Activated CD8-positive, alpha-beta memory T cell treated with anti-CD3 and anti-CD28 coated beads, Interleukin-2, amount 50 U/mL, for 48 hours (primary cell): ENCODE measurements at regions not wholly inside any gene's neighbourhood (a gene's known extent, or its start where the extent isn't known, plus 50 kb on each side); places are given as distances from the start of the nearest gene placed in this dataset.
"Not testable (repeated sequence)": the region's sequence is repeated elsewhere in the genome, so short reads cannot be mapped to it uniquely, and the experiment has no call there.

ENCODE experiments used
- DNase-seq: peaks from one replicate; pipeline ENCODE4 v3.0.0-alpha.2; 2020

DNA sequence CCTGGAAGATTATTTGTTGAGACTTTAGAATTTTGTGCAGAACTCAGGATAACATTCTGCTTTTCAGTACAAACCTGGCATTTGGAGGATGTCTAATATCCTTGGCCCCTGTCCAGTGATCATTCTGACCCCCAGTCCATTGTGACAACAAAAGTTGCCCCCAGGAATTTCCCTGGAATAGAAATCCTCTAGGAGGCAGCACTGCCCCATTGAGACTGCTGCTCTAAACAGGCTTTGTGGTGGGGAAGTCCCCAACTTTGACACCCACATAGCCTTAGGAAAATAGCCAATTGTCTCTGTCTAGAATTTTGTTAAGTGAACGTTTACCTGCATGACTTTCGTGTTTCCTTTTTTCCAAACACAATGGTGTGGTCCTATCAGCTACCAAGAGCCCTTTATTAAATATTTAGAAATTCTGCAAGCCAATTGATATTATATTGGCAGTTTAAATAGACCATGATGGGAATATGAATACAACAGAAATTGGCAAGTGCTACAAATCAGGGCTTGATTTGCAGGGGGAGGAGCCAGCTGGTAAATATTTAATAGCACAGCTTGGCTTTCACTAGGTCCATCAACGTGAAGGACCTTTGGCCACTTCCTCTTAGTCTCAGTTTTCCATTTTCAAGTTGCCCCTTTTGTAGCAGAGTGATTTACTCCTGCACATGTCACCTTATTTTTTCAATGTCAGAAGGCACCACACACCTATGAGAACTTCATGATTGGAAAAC is 451.7 kb downstream of the EFNB2 start:
- DNase-seq: no peak

DNA sequence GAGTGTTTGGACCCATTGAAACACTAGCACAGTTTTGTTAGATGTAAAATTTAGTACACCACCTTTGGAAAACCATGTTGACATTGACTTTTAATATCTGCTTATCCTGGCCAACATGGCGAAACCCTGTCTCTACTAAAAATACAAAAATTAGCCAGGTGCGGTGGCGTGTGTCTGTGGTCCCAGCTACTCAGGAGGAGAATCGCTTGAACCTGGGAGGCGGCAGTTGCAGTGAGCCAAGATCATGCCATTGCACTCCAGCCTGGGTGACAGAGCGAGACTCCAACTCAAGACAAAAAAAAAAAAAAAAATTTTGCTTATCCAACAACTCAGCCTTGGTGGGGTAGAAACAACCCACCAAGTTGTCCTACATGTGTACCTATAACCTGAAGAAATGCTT is 454.2 kb downstream of the EFNB2 start:
- not testable (repeated sequence) for DNase-seq

DNA sequence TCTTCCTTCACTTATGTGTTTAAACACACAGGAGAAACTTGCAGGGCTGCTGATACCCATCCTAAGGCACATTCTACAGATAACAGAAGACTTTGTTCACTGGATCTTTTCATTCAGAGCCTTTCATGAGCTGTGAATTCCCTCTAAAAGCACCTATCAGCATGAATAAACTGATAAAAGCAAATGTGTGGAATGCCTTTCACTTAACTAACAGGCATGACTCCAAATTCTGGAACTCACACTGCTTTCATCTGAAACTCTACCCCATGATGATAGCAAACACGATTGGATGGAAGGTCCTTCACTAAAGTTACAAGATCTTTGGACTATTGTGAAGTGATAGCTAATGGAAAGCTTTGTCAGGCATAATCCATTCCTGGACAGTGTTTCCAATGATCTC is 457.3 kb downstream of the EFNB2 start:
- DNase-seq: no peak

DNA sequence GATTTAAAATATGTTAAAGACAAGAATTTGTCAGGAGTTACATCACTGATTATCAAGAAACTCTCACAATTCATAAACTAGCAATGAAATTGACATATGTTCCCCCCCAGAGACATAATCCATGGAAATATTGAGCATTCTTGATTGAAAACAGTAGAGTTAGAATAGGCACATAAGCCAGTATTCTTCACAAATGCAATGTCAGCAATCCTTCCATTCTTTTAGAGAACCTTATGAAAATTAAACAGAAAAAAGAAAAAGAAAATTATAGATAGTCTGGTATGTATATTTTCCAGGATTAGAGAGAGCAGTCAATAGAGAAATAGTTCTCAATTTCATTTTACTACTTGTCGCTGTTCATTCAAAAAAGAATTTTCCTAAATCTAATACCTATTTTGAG is 458.4 kb downstream of the EFNB2 start:
- no peak for DNase-seq

DNA sequence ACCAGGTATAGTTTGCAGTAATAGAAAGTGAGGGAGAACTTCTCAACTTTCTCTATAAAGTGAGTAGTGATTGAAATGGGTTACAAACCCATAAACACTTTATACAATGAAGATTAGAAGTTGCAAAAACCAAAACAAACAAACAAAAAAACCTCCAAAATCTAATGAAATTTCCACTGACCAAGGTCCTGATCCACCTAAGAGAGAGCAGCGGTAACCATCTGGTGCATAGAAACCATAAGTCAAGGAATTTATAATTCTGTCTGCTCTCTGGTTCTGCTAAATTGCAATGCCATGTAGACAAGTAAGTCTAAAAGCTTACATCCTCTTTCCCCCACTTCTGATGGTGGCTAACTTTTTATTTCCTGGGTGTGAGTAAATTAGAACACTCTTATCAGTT is 463.4 kb downstream of the EFNB2 start:
- no peak for DNase-seq

DNA sequence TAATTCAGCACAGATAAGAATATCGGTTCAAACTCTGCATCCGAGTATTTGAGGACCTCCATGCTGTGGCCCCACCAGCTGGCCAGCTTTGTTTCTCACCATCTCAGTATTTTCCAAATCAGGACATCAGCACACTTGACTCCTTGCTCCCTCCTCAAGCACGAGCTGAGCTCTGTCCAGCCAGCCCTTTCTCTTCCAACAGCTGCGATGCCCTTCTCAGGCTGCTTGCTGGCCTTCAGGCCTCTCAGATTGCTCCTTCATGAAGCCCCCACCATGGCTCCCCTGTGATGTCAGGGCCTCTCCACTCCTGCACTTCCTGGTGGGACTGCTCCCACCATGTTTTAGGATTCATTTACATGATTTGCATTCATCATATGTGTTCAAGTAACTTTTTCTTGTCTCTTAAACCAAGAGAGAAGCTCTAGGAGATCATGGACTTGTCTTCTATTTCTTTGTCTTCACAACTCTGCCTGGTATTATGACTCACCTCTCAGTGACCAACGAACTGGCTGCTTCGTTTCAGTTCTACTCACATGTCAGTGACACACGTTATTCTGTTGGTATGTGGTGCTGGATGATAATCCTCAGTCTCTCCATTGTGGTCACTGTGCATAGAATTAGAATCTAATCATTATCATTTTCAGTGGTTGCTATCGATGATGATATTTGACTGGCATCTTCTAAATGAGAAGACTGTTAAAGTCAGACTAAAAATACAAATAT is 471.7 kb downstream of the EFNB2 start:
- DNase-seq: no peak

DNA sequence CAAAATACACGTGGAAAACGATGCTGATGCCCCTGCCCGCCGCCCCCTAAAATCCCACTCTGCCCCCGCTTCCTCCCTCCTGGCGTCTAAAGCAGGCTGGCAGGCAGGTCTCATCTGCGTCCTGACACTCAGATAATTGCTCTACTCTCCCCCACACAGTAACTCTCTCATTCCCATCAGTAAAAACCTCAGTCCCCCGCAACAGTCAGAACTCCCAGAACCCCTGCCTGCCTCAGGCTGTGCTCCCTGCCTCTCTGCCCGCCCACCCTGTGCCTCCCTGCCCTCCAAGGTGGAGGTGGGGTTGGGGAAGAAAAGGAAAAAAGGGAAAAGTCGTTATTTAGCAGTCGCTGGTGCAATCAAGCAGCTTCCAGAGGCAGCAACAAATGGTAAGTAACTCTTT is 473.7 kb downstream of the EFNB2 start:
- DNase-seq: no peak

DNA sequence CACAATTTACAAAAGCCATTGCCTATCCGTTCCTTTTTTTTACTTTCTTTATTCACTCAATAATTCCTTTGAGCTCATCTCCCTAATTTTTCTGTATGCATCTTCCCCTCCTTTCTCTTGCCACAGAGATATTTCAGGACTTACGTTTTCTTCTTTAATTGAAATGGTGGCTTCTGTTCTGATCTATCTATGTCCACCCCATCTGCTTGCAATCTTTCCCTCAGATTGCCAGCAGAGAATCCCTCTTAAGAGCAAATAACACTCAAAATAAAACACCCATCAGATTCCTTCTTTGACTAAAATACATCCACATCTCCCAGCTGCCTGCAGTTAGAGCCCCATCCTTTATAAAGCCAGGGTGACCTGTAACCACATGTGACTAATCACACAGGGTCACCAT is 478.6 kb downstream of the EFNB2 start:
- DNase-seq: no peak

DNA sequence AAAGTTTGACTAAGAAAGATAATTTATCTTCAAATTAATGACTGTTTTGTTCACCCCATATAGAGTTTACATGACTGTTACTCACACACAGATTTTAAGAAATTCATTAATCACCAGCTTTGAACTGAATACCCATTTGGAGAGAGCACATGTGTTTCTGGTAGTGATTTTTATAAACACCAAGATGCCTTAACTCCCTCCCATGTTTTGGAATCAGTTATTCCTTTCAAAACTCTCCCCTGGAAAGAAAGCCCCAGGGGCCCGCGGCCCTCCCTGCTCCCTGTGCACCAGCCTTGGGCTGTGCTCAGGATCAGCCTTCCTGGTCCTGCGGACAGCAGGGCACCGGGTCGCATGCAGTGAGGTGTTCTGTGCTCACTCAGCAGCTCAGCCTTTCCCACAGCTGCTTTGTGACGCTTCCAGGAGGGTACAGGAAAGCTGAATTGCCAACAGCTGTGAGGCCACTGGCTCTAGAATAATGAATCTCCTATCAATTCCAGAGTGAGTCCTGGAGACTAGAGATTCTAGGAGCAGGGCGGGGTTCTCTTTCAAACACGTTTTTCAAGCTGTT is 483.2 kb downstream of the EFNB2 start:
- no peak for DNase-seq

DNA sequence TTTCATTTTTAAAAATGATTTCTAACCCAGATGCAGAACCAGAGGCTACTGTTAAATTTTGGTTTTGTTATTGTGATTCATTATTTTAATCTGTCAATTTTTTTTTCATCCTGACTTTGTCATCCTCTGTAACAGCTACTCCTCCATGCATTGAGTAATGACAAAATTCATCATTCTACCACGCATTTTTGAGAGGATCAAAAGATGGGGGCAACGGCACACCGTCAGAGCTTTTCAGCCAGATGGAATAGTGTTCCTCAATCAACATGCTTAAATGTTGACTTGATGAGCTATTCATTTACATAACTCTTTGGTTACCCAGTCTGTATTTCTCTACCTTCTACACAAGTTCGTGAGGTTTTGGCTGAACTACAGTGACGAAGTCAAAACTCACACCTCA is 486.3 kb downstream of the EFNB2 start:
- DNase-seq: no peak

DNA sequence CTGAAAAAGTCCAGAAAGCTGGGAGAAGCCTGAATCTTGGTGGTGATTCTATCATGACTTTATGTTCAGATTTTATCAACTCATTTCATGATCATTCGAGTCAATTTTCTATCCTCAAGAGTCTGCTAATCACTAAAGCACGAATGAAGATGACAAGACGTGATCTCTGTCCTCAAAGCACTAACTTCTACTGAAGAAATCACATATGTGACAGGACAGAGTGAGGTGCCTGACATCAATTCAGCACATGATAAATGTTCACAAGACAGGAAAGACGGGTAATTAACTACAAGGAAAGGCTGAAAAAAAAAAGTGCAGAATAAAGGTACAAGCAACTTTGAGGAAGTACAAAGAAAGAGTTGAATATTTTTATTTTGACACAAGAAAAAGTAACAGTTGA is 487.1 kb downstream of the EFNB2 start:
- DNase-seq: no peak

DNA sequence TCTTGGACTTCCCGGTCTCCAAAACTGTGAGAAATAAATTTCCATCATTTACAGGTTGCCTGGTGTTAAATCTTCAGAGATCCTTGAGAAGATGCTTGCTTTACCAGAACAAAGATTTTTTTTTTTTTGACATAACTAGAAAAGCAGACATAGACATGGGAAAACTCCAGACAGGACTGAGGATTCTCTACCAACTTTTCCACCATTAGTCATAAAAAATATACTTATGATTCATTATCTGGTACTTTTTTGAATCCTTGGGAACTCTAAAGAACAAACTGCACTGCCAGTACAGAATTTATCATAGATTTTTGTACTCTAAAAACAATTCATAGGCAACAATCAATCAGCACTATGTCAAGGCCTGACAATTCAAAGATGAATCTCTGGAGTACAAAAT is 487.6 kb downstream of the EFNB2 start:
- DNase-seq: no peak

DNA sequence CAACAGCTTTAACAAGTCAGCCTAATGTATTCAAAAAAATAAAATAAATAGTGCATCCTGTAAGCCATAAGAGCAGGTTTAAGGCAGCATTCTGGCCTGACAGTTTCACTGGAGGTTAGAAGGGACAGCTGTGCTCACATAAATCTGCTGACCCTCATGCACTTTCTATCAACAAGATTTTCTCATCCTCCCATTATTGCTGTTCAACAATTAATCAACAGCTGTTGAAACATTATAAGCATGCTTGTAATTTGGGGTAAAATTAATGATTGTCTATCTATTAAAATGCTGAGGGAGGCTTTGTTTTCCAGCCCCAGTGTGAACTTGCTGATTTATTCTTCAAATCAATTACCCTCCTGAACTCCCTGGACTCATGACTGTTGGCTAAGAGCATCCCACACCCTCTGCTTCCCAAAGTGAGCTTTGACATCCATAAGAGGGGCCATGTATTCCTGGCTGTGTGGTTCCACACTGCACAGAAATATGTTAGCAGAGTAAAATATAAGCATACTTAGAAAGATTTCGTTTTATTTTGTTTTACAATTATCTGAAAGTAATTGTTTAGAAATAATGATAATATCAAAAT is 492.4 kb downstream of the EFNB2 start:
- DNase-seq: no peak

DNA sequence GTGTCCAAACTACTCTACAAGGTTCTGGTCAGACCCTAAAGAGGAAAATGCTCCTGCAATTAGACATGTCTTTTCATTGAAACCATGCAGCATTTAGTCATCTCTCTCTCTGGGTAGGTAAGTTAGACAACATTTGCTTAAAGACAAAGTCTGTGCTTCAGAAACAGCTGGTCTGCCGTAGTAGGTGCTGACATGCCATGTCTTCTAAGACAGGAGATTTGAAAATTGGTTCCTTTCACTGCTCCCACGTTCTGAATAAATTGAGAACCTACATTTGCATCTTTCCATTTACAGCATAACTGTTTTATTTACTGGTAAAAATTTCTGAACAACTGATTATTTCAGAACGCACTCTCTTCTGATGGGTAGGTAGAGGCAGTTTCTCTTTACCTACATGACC is 494.0 kb downstream of the EFNB2 start:
- DNase-seq: no peak

DNA sequence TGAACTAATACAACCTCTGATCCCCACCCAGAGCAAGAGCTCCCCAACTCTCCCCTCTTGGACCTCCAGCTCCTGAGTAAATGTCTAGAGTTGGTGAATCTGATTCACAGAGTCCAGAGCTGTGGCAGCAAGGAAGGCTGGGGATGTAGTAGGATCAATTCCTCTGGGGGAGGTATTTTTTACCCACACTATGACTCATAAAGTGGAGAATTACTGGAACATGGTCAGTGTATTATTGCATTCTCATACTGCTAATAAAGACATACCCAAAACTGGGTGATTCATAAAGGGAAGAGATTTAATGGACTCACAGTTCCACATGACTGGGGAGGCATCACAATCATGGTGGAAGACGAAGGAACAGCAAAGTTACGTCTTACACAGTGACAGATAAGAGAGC is 496.7 kb downstream of the EFNB2 start:
- no peak for DNase-seq

DNA sequence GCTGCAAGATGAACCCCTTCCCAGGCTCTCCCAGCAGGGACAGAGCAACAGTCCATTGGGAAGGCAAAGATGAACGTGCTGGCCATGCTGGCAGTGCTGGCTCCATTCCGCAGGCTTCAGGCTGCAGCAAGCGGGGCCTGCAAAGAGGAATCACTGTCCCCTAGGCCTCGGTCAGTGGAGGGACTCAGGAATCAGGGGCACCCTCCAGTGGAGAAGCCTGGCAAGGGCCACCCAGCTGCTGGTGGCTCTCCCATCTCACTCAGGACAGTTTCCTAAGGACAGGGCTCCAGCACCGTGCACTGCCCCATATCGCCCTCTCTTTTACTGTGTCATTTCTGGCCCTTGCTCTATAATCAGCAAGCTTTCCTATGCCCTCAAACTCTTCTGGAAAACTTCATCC is 498.6 kb downstream of the EFNB2 start:
- DNase-seq: no peak

DNA sequence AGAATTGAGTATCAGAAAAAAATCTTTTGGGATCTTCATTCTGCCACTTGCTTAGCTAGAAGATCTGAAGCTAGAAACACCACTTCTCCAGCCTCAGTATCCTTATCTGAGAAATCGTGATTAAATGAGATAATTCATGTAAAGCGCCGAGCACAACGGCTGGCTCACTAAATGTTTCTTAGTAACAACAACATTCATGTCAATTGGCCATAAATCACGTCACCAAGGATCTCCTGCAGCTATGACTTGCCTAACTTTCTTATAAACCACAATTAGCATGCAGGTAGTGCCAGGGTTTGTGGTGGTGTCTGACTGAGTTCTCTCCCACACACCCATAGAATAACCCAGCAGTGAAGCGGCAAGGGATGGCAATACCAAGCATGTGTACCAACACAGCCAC is 501.3 kb downstream of the EFNB2 start:
- no peak for DNase-seq

DNA sequence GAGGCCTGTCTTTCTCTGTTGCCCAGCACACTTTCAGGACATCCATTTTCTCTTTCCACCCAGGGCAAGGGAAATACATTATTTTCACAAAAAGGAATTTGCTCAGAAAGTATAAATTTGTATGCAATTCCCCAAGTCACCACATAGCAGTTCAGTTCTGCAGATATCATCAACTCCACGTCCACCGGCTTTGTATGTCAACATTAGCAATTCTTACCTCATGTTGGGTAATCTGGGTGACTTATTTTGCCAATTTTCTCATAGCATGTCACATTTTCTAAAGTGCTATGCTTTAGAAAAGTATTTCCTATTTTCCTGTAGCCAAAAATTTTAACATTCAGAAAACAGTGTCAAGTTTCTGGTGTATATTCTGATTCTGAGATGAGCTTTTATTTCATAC is 501.8 kb downstream of the EFNB2 start:
- no peak for DNase-seq

DNA sequence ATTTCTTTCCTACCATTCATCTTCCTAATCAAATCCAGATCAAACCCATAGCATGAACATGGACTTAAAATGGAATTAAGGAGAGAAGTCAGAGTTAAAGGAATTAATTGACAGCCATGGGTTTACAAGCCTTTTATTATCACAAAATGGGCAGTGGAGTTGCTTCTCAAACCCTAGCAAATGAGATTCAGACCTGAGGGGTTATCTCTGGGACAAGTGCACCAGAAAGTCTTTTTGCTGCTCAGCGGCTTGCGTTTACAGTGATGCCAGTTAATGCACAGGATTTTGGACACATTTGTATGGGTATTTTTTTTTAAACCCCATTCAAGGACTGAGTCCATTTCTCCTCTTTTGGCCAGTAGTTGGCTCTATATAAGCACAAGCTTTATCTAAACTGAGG is 503.0 kb downstream of the EFNB2 start:
- DNase-seq: no peak

DNA sequence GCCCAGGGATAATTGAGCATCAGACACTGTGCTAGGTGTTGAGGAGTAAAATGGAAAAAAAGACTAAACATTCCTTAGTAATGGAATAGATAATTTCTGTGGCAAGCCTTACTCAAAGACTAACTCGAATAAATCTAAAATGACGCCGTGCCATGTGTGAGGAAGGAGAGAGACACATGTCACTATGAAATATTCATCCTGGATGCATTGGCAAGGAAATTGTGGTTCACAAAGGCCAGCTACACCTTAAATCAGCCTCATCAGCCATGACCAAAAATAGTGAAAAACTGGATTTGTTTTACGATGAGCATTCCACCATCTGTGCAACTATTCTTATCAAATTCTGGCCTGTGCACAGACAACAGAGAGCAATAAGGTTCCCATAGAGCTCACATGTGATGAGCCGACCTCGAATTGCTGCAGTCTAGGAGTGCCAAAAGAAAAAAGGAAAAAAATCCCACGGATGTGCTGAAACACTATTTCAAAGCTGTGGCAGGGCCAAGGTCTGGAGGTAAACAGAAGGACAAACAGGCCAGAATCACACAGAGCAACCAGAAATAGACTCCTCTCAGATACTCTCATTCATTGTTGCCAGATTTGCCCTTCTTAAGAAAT is 505.7 kb downstream of the EFNB2 start:
- no peak for DNase-seq

DNA sequence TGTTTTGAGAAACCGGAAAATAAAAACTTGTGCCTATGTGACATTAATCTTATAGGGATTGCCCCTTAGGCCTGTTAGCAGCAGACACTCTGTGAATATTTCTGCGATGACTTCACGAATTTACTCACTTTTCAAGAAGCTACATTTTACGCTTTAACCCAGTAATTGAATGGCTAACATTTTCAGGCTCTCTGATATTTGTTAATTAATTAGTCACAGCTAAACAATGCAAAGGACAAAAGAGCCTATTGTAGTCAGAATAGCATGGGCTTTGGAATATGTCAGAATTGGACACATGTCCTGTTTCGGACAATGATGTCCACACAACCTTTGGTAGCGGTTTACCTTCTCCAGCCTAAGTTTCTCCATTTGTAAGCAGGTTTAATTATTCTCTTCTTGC is 506.6 kb downstream of the EFNB2 start:
- DNase-seq: no peak

DNA sequence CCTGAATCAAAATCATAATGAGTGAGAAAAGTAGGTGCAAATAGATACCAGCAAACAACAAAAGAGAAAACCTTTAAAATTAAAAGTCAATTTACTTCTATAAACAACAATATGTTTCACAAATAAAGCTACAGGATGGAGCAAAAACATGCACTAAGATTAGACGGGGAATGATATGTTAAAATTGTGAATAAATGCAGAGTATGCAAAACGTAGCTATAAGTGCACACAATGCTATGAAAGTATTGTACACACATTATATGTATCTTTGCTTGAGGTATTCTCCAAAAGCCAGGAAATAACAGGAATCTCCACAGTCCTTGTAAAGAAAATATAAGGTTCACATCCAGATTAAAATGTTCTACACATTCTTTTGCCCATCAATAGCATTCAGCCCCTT is 523.9 kb downstream of the EFNB2 start:
- DNase-seq: no peak

DNA sequence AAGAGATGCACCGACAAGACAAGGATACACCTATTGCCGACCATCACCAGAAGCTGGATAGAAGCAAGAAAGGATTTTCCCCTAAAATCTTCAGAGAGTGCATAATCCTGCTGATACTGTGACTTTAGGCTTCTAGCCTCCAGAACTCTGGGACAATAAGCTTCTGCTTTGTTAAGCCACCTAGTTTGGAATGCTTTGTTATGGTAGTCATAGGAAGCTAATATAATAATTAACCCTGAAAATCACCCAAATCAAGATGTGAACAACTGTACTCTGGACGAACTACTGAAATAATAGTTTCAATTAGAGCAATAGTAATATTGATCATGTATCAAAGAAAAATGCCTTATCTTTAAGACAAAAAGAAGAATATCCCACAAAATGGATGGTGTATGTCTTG is 524.6 kb downstream of the EFNB2 start:
- no peak for DNase-seq

DNA sequence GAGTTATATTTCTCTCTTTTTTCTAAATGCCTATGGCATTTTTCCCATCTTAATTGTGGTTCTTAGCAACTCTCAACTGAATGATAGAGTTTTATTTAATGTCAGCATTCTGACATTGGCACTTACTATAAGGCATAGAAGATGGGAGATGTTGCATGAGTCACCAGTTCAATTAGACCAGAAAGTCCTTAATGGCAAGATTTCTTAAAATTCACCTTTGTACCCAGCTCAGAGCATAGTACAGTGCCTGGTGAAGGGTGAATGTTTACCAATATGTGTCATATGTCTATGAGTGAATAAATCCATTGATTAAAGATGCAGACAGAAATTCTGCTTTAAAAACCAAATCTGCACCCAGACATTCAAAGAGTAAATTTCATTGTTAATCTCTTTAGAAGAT is 526.9 kb downstream of the EFNB2 start:
- DNase-seq: no peak
